Liver (tissue), 3 donors: ENCODE measurements at regions not wholly inside any gene's neighbourhood (a gene's known extent, or its start where the extent isn't known, plus 50 kb on each side); places are given as distances from the start of the nearest gene placed in this dataset.

Source experiments
- ATF3 ChIP-seq: IDR thresholded peaks from 2 replicates; pipeline ENCODE4 v1.6.1; 2016; ENCODE audit warnings: antibody characterized with exemption
- CTCF ChIP-seq: fragments of 150-350 bp; IDR thresholded peaks from 2 replicates; pipeline ENCODE4 v1.5.1; 2017; ENCODE audit warnings: improper control_type of control experiment, low read depth, low read length; ENCODE audit not compliant: missing input control
- FOXA1 ChIP-seq: IDR thresholded peaks from 2 replicates; pipeline ENCODE4 v1.6.1; 2016; ENCODE audit warnings: antibody characterized with exemption
- GABPA ChIP-seq, 2 donors: IDR thresholded peaks in 1 of 2; conservative IDR thresholded peaks in 1 of 2; 2 replicates each; pipeline ENCODE4 v1.6.1; 2016; ENCODE audit warnings: antibody characterized with exemption in 2 of 2, mild to moderate bottlenecking in 1 of 2, moderate library complexity in 1 of 2
- HNF4A ChIP-seq, 2 donors: conservative IDR thresholded peaks; 2 replicates each; pipeline ENCODE4 v1.6.1; 2016; ENCODE audit warnings: antibody characterized with exemption in 2 of 2, mild to moderate bottlenecking in 2 of 2
- JUND ChIP-seq, 2 donors: IDR thresholded peaks; 2 replicates each; pipeline ENCODE4 v1.6.1; 2016; ENCODE audit warnings: antibody characterized with exemption in 2 of 2
- MAX ChIP-seq: IDR thresholded peaks from 2 replicates; pipeline ENCODE4 v1.6.1; 2016; ENCODE audit warnings: antibody characterized with exemption
- RAD21 ChIP-seq, 2 donors: IDR thresholded peaks; 2 replicates each; pipeline ENCODE4 v1.6.1; 2016; ENCODE audit warnings: antibody characterized with exemption in 2 of 2, mild to moderate bottlenecking in 2 of 2
- REST ChIP-seq: IDR thresholded peaks from 2 replicates; pipeline ENCODE4 v1.6.1; 2016; ENCODE audit warnings: antibody characterized with exemption, mild to moderate bottlenecking
- RXRA ChIP-seq, 2 donors: IDR thresholded peaks; 2 replicates each; pipeline ENCODE4 v1.6.1; 2017 to 2018; ENCODE audit warnings: antibody characterized with exemption in 2 of 2, mild to moderate bottlenecking in 1 of 2
- SP1 ChIP-seq: IDR thresholded peaks from 2 replicates; pipeline ENCODE4 v1.6.1; 2018; ENCODE audit warnings: antibody characterized with exemption, mild to moderate bottlenecking
- TAF1 ChIP-seq: conservative IDR thresholded peaks from 2 replicates; pipeline ENCODE4 v1.6.1; 2016; ENCODE audit warnings: antibody characterized with exemption, mild to moderate bottlenecking
- YY1 ChIP-seq: IDR thresholded peaks from 2 replicates; pipeline ENCODE4 v1.6.1; 2016; ENCODE audit warnings: antibody characterized with exemption, mild to moderate bottlenecking
- donor health status: healthy.
- donor health status: healthy.

GRCh38 chr2:107584577-107584976 lies 242.1 kb upstream of the RGPD4 start:
- no peak for TF ChIP-seq RXRA (IDR thresholded peaks at IDR 0.05)
- no peak for TF ChIP-seq ATF3
- no peak for TF ChIP-seq JUND (IDR thresholded peaks at IDR 0.05)
- TF ChIP-seq CTCF = no peak
- TF ChIP-seq MAX = no peak
- TF ChIP-seq SP1 = no peak
- TF ChIP-seq YY1 = no peak
- TF ChIP-seq RAD21 (IDR thresholded peaks at IDR 0.05) = no peak
- no peak for TF ChIP-seq TAF1
- TF ChIP-seq GABPA (IDR thresholded peaks at IDR 0.05 in 1 of 2, conservative IDR thresholded peaks at IDR 0.05 in 1 of 2) = no peak
- no peak for TF ChIP-seq FOXA1
- TF ChIP-seq HNF4A (conservative IDR thresholded peaks at IDR 0.05) = no peak
- no peak for TF ChIP-seq REST
